A549 (cell line): ENCODE measurements at regions not wholly inside any gene's neighbourhood (a gene's known extent, or its start where the extent isn't known, plus 50 kb on each side); places are given as distances from the start of the nearest gene placed in this dataset.

ENCODE experiments used
- ATAC-seq, 2 experiments: fragments of 200-7000 bp in 1 of 2; fragments of >200 bp in 1 of 2; cut with Nextera tagmentation in 1 of 2; cut with Tn5 transposase in 1 of 2; 3 replicates each; pipeline versions ENCODE4 v1.8.0 to v1.9.1; 2018 to 2020; ENCODE audit warnings: mild to moderate bottlenecking in 1 of 2, moderate library complexity in 1 of 2
- CTCF ChIA-PET: fragments of 300-600 bp; sonication (Branson Sonifier 250); formaldehyde crosslinking; extraction: SDS; loops from one replicate; lab custom pipeline; 2021; ENCODE audit warnings: antibody characterized with exemption, inconsistent platforms; lab: Yijun Ruan, JAX
- POLR2A ChIA-PET: fragments of 350-600 bp; formaldehyde crosslinking; extraction: SDS; loops from one replicate; lab custom pipeline; 2021; ENCODE audit warnings: antibody characterized with exemption, inconsistent platforms; lab: Yijun Ruan, JAX
- DNase-seq, 2 experiments: peaks; one replicate each; pipeline versions ENCODE4 v3.0.0 to v3.0.0-alpha.2; 2011 to 2016; ENCODE audit warnings: low read depth in 1 of 2, low spot score in 1 of 2
- FAIRE-seq: peaks from 2 replicates; lab custom pipeline; 2011; peaks lifted over from hg19 to GRCh38; lab: Jason Lieb, UNC
- H3K27ac ChIP-seq, 2 experiments: fragments of >200 bp; sonication (Bioruptor Twin); formaldehyde crosslinking; 3 replicates each; pipeline ENCODE4 v1.5.1; 2016 to 2017
- H3K4me1 ChIP-seq: fragments of >200 bp; sonication (Bioruptor Twin); formaldehyde crosslinking; 3 replicates; pipeline ENCODE4 v1.6.1; 2016
- H3K4me2 ChIP-seq: fragments of >200 bp; sonication (Bioruptor Twin); formaldehyde crosslinking; 3 replicates; pipeline ENCODE4 v1.6.1; 2016
- H3K4me3 ChIP-seq: fragments of >200 bp; sonication (Bioruptor Twin); formaldehyde crosslinking; 3 replicates; pipeline ENCODE4 v1.5.1; 2016
- H3K9me3 ChIP-seq: fragments of >200 bp; sonication (Bioruptor Twin); formaldehyde crosslinking; 3 replicates; pipeline ENCODE4 v1.6.1; 2016
- BHLHE40 ChIP-seq: IDR thresholded peaks from 2 replicates; pipeline ENCODE4 v1.6.1; 2012; ENCODE audit warnings: low read depth, low read length, inconsistent platforms
- CBX2 ChIP-seq: fragments of 200-600 bp; sonication (generic); IDR thresholded peaks from 2 replicates; pipeline ENCODE4 v1.6.1; 2016; ENCODE audit warnings: low read depth, mild to moderate bottlenecking, borderline replicate concordance
- CHD2 ChIP-seq: fragments of 150-350 bp; IDR thresholded peaks from 2 replicates; pipeline ENCODE4 v1.6.1; 2014; ENCODE audit warnings: low read length; ENCODE audit not compliant: partially characterized antibody
- EP300 ChIP-seq, 2 experiments: fragments of >200 bp; sonication (Bioruptor Twin); formaldehyde crosslinking; IDR thresholded peaks; 2 replicates in 1 of 2; 3 replicates in 1 of 2; pipeline ENCODE4 v1.6.1; 2016 to 2017
- HEYL ChIP-seq: fragments of 250-450 bp; sonication (Bioruptor Pico); IDR thresholded peaks from 2 replicates; pipeline ENCODE4 v1.8.0; 2021; ENCODE audit warnings: mild to moderate bottlenecking, moderate library complexity
- HOXA7 ChIP-seq: fragments of 250-450 bp; sonication (Bioruptor Pico); IDR thresholded peaks from 2 replicates; pipeline ENCODE4 v1.5.0; 2020; ENCODE audit warnings: mild to moderate bottlenecking, moderate library complexity
- HOXB13 ChIP-seq: fragments of 250-450 bp; sonication (Bioruptor Pico); IDR thresholded peaks from 2 replicates; pipeline ENCODE4 v1.5.0; 2020; ENCODE audit warnings: low read depth, mild to moderate bottlenecking, moderate library complexity
- HOXB5 ChIP-seq: fragments of 250-450 bp; sonication (Bioruptor Pico); IDR thresholded peaks from 2 replicates; pipeline ENCODE4 v1.5.0; 2020; ENCODE audit warnings: mild to moderate bottlenecking, moderate library complexity
- MAZ ChIP-seq: fragments of 150-350 bp; IDR thresholded peaks from 2 replicates; pipeline ENCODE4 v1.6.1; 2014; ENCODE audit warnings: antibody characterized with exemption, low read depth, low read length, borderline replicate concordance
- NFE2L2 ChIP-seq: fragments of 150-350 bp; conservative IDR thresholded peaks from 2 replicates; pipeline ENCODE4 v1.6.1; 2014; ENCODE audit warnings: low read length
- NR3C1 ChIP-seq: fragments of >200 bp; sonication (Bioruptor Twin); formaldehyde crosslinking; IDR thresholded peaks from 3 replicates; pipeline ENCODE4 v1.6.1; 2017
- PHF8 ChIP-seq: fragments of 200-600 bp; sonication (generic); IDR thresholded peaks from 2 replicates; pipeline ENCODE4 v1.6.1; 2016; ENCODE audit warnings: low read depth, mild to moderate bottlenecking, antibody characterized with exemption, moderate library complexity, borderline replicate concordance
- POLR2A ChIP-seq: IDR thresholded peaks from 2 replicates; pipeline ENCODE4 v1.6.1; 2012; ENCODE audit warnings: mild to moderate bottlenecking, low read length
- POLR2AphosphoS2 ChIP-seq: conservative IDR thresholded peaks from 2 replicates; pipeline ENCODE4 v1.6.1; 2012; ENCODE audit warnings: low read length, improper control_type of control experiment, inconsistent platforms
- RAD21 ChIP-seq, 2 experiments: fragments of >200 bp in 1 of 2; sonication (Bioruptor Twin) in 1 of 2; formaldehyde crosslinking in 1 of 2; IDR thresholded peaks in 1 of 2; conservative IDR thresholded peaks in 1 of 2; 2 replicates in 1 of 2; 3 replicates in 1 of 2; pipeline ENCODE4 v1.6.1; 2012 to 2018; ENCODE audit warnings: inconsistent platforms in 1 of 2
- RCOR1 ChIP-seq: fragments of 150-350 bp; IDR thresholded peaks from 2 replicates; pipeline ENCODE4 v1.6.1; 2014; ENCODE audit warnings: antibody characterized with exemption, low read length, low read depth
- SREBF2 ChIP-seq: fragments of 450-650 bp; IDR thresholded peaks from 2 replicates; pipeline ENCODE4 v1.6.1; 2014; ENCODE audit warnings: mild to moderate bottlenecking, moderate library complexity
- TFCP2L1 ChIP-seq: fragments of 250-450 bp; sonication (Bioruptor Pico); IDR thresholded peaks from 2 replicates; pipeline ENCODE4 v1.5.0; 2021; ENCODE audit warnings: mild to moderate bottlenecking
- TP53 ChIP-seq: fragments of 250-450 bp; sonication (Bioruptor Pico); IDR thresholded peaks from 2 replicates; pipeline ENCODE4 v1.5.0; 2021; ENCODE audit warnings: mild to moderate bottlenecking, moderate library complexity
- ZC3H11A ChIP-seq: fragments of 450-650 bp; IDR thresholded peaks from 2 replicates; pipeline ENCODE4 v1.6.1; 2014; ENCODE audit warnings: antibody characterized with exemption, mild to moderate bottlenecking
- ZFP36 ChIP-seq: fragments of 450-650 bp; IDR thresholded peaks from 2 replicates; pipeline ENCODE4 v1.6.1; 2014; ENCODE audit warnings: borderline replicate concordance; ENCODE audit not compliant: partially characterized antibody
- ZNF302 ChIP-seq: fragments of 250-450 bp; sonication (Bioruptor Pico); IDR thresholded peaks from 2 replicates; pipeline ENCODE4 v1.9.0; 2021; ENCODE audit warnings: inconsistent platforms, mild to moderate bottlenecking, moderate library complexity
- ZSCAN20 ChIP-seq: fragments of 250-450 bp; sonication (Bioruptor Pico); IDR thresholded peaks from 2 replicates; pipeline ENCODE4 v1.8.0; 2022; ENCODE audit warnings: mild to moderate bottlenecking, moderate library complexity
- WGBS: methylation state at CpG from one replicate; pipeline ENCODE4 v1.1.6; 2017; ENCODE audit errors: missing lambda C conversion rate; 5-methylcytosine and 5-hydroxymethylcytosine counted together
- TF ChIP-seq, protein P1 (sequence below): fragments of >200 bp; sonication (Bioruptor Twin); formaldehyde crosslinking; IDR thresholded peaks from 2 replicates; pipeline ENCODE4 v1.6.1; 2016
- TF ChIP-seq, protein P2 (sequence below): fragments of 450-650 bp; IDR thresholded peaks from 2 replicates; pipeline ENCODE4 v1.6.1; 2014; ENCODE audit warnings: antibody characterized with exemption
- TF ChIP-seq, protein P3 (sequence below): fragments of >200 bp; sonication (Bioruptor Twin); formaldehyde crosslinking; IDR thresholded peaks from 3 replicates; pipeline ENCODE4 v1.5.1; 2016
- TF ChIP-seq, protein P4 (sequence below): IDR thresholded peaks from 2 replicates; pipeline ENCODE4 v1.6.1; 2012; ENCODE audit warnings: low read depth, borderline replicate concordance

DNA sequence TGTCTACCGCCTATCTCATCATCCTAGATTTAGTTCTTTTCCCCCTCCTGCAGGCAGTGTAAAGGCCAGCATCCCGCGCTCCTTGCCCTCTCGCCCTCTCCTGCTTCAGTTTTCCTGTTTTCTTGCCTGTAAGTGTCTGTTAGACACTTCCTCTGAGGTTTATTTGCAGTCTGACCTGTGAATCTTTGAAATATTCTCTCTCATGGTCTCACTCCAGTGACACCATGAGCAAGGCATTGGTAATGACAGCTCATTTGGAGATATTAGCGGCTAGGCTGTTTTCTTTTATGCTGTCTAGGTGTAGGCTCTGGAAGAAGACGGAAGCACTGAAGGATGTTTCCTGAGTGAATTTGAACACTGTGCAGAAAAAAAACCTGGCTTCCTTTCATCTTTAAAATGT lies 179.6 kb downstream of the KDR start:
- ChIA-PET CTCF (no interaction called here), POLR2A (no interaction called here)
- WGBS: 33% methylated on average over 6 of the region's 6 CpGs
- H3K4me3 ChIP-seq: no peak overlapping the region
- no peak overlapping the region for H3K27ac ChIP-seq
- no peaks in the 10 kb centered on the region for H3K4me1 ChIP-seq
- no peak overlapping the region for H3K4me2 ChIP-seq
- TF ChIP-seq PHF8: no peak
- no peak for TF ChIP-seq CBX2
- no peak for TF ChIP-seq BHLHE40
- no peak for TF ChIP-seq ZC3H11A
- no peak for TF ChIP-seq POLR2A
- TF ChIP-seq TFCP2L1: no peak
- TF ChIP-seq CHD2: no peak
- TF ChIP-seq RCOR1: no peak
- TF ChIP-seq NFE2L2: no peak
- no peak for TF ChIP-seq NR3C1
- no peak for TF ChIP-seq POLR2AphosphoS2
- ATAC-seq (no peak), FAIRE-seq (no peak), DNase-seq (no peak)
- H3K9me3 ChIP-seq: no peaks in the 10 kb centered on the region

DNA sequence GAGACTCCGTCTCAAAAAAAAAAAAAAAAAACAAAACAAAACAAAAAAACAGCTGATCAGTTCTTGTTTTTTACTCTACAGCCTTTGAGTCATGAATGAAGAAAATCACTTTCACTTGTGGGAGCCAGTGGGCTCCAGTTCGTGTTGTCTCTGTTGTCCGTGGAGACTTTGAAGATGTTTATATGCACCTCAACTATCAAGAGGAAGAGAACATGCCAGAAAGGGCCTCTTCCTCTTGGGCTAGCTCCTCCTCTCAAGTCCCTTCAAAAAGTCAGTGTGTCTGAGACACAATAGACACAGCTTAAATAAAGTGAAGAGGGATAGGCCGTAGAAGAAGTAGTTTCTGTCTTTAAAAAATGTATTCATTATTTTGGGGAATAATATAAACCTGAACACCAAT lies 182.7 kb downstream of the KDR start:
- H3K9me3 ChIP-seq: no peaks in the 10 kb centered on the region
- H3K4me2 ChIP-seq: no peak overlapping the region
- FAIRE-seq: no peak
- 33% methylated on average over 4 of the region's 4 CpGs for WGBS
- no peaks in the 10 kb centered on the region for H3K4me1 ChIP-seq
- ChIA-PET CTCF (interaction anchor here (0.6 kb wide), 1 partner anchor 708 kb away, joined by 3 read pairs; no protein-coding TSS in a partner anchor), POLR2A (no interaction called here)
- no peak for ATAC-seq
- DNase-seq: no peak
- TF ChIP-seq, protein P1, sequence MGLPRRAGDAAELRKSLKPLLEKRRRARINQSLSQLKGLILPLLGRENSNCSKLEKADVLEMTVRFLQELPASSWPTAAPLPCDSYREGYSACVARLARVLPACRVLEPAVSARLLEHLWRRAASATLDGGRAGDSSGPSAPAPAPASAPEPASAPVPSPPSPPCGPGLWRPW: no peak
- TF ChIP-seq, protein P2, sequence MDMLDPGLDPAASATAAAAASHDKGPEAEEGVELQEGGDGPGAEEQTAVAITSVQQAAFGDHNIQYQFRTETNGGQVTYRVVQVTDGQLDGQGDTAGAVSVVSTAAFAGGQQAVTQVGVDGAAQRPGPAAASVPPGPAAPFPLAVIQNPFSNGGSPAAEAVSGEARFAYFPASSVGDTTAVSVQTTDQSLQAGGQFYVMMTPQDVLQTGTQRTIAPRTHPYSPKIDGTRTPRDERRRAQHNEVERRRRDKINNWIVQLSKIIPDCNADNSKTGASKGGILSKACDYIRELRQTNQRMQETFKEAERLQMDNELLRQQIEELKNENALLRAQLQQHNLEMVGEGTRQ: no peak
- no peak for TF ChIP-seq HOXA7 (CRISPR knock-in tag)
- TF ChIP-seq ZSCAN20 (CRISPR knock-in tag): no peak
- no peak for TF ChIP-seq HOXB13 (CRISPR knock-in tag)
- no peak for TF ChIP-seq HOXB5 (CRISPR knock-in tag)
- TF ChIP-seq ZFP36: no peak
- no peak for TF ChIP-seq HEYL (CRISPR knock-in tag)
- TF ChIP-seq RAD21 (conservative IDR thresholded peaks at IDR 0.05 in 1 of 2, IDR thresholded peaks at IDR 0.05 in 1 of 2): no peak
- no peak for TF ChIP-seq EP300 (IDR thresholded peaks at IDR 0.05)
- TF ChIP-seq, protein P3, sequence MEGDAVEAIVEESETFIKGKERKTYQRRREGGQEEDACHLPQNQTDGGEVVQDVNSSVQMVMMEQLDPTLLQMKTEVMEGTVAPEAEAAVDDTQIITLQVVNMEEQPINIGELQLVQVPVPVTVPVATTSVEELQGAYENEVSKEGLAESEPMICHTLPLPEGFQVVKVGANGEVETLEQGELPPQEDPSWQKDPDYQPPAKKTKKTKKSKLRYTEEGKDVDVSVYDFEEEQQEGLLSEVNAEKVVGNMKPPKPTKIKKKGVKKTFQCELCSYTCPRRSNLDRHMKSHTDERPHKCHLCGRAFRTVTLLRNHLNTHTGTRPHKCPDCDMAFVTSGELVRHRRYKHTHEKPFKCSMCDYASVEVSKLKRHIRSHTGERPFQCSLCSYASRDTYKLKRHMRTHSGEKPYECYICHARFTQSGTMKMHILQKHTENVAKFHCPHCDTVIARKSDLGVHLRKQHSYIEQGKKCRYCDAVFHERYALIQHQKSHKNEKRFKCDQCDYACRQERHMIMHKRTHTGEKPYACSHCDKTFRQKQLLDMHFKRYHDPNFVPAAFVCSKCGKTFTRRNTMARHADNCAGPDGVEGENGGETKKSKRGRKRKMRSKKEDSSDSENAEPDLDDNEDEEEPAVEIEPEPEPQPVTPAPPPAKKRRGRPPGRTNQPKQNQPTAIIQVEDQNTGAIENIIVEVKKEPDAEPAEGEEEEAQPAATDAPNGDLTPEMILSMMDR: no peak
- TF ChIP-seq NFE2L2: no peak
- no peak for TF ChIP-seq CHD2
- no peak for TF ChIP-seq ZNF302 (CRISPR knock-in tag)
- no peak for TF ChIP-seq TP53 (CRISPR knock-in tag)
- TF ChIP-seq, protein P4, sequence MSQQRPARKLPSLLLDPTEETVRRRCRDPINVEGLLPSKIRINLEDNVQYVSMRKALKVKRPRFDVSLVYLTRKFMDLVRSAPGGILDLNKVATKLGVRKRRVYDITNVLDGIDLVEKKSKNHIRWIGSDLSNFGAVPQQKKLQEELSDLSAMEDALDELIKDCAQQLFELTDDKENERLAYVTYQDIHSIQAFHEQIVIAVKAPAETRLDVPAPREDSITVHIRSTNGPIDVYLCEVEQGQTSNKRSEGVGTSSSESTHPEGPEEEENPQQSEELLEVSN: no peak
- TF ChIP-seq SREBF2: no peak
- no peak for TF ChIP-seq MAZ
- no peak overlapping the region for H3K4me3 ChIP-seq
- H3K27ac ChIP-seq: no peak overlapping the region
